IMR-90 (cell line): ENCODE measurements at regions not wholly inside any gene's neighbourhood (a gene's known extent, or its start where the extent isn't known, plus 50 kb on each side); places are given as distances from the start of the nearest gene placed in this dataset.

ENCODE experiments used
- ATAC-seq: fragments of 200-7000 bp; cut with Tn5 transposase; 2 replicates; pipeline ENCODE4 v1.9.1; 2020; ENCODE audit warnings: low read depth, mild to moderate bottlenecking, moderate library complexity
- BruUV-seq: library from RNA; stranded (reverse); fragments of 400-500 nt; replicated peaks from 2 replicates; lab custom pipeline; 2021; lab: Mats Ljungman, UMichigan
- CTCF ChIA-PET: fragments of 300-600 bp; formaldehyde crosslinking; extraction: SDS; loops from one replicate; lab custom pipeline; 2021; ENCODE audit warnings: antibody characterized with exemption; lab: Yijun Ruan, JAX
- POLR2A ChIA-PET: fragments of 300-600 bp; sonication (Branson Sonifier 250); formaldehyde crosslinking; loops from one replicate; lab custom pipeline; 2022; ENCODE audit warnings: antibody characterized with exemption; ENCODE audit not compliant: unreplicated experiment; lab: Charles Lee
- DNase-seq: peaks from one replicate; pipeline ENCODE4 v3.0.0; 2013
- H2AFZ ChIP-seq: replicated peaks from 2 replicates; pipeline ENCODE3; 2013; ENCODE audit warnings: low read length, mild to moderate bottlenecking; ENCODE audit not compliant: poor library complexity
- H2AK5ac ChIP-seq: 2 replicates; pipeline ENCODE4 v1.6.1; 2013; ENCODE audit warnings: low read depth, low read length, inconsistent platforms
- H2AK9ac ChIP-seq: replicated peaks from 2 replicates; pipeline ENCODE3; 2013; ENCODE audit warnings: mild to moderate bottlenecking, low read depth, low read length, moderate library complexity; ENCODE audit not compliant: poor library complexity
- H2BK120ac ChIP-seq: 2 replicates; pipeline ENCODE4 v1.6.1; 2013; ENCODE audit warnings: low read depth, low read length, inconsistent platforms
- H2BK15ac ChIP-seq: 3 replicates; pipeline ENCODE4 v1.6.1; 2013; ENCODE audit warnings: low read depth, low read length, inconsistent platforms
- H2BK20ac ChIP-seq: 2 replicates; pipeline ENCODE4 v1.6.1; 2013; ENCODE audit warnings: low read depth, mild to moderate bottlenecking, inconsistent platforms, low read length, moderate library complexity
- H2BK5ac ChIP-seq: 2 replicates; pipeline ENCODE4 v1.6.1; 2013; ENCODE audit warnings: mild to moderate bottlenecking, low read depth, low read length, inconsistent platforms; ENCODE audit not compliant: poor library complexity, severe bottlenecking
- H3K14ac ChIP-seq: replicated peaks from 2 replicates; pipeline ENCODE4 v1.6.1; 2013; ENCODE audit warnings: low read depth, low read length, inconsistent platforms
- H3K18ac ChIP-seq: 2 replicates; pipeline ENCODE4 v1.6.1; 2013; ENCODE audit warnings: low read depth, low read length, control low read depth
- H3K23ac ChIP-seq: 2 replicates; pipeline ENCODE4 v1.6.1; 2013; ENCODE audit warnings: low read depth, low read length, inconsistent platforms
- H3K27ac ChIP-seq: 2 replicates; pipeline ENCODE4 v1.5.1; 2013; ENCODE audit warnings: mild to moderate bottlenecking, control low read depth, low read length; ENCODE audit not compliant: insufficient read depth
- H3K27me3 ChIP-seq: 2 replicates; pipeline ENCODE4 v1.6.1; 2013; ENCODE audit warnings: low read length; ENCODE audit not compliant: control insufficient read depth, insufficient read depth
- H3K36me3 ChIP-seq: 2 replicates; pipeline ENCODE4 v1.6.1; 2013; ENCODE audit warnings: low read length, mixed read lengths; ENCODE audit not compliant: control insufficient read depth, insufficient read depth
- H3K4ac ChIP-seq: 2 replicates; pipeline ENCODE4 v1.6.1; 2013; ENCODE audit warnings: low read depth, low read length, inconsistent platforms
- H3K4me1 ChIP-seq: 2 replicates; pipeline ENCODE4 v1.6.1; 2013; ENCODE audit warnings: low read length, mixed read lengths; ENCODE audit not compliant: control insufficient read depth, insufficient read depth
- H3K4me2 ChIP-seq: 2 replicates; pipeline ENCODE4 v1.6.1; 2013; ENCODE audit warnings: low read depth, mild to moderate bottlenecking, control low read depth, low read length, moderate library complexity
- H3K4me3 ChIP-seq: 2 replicates; pipeline ENCODE4 v1.5.1; 2013; ENCODE audit warnings: low read depth, mild to moderate bottlenecking, control low read depth, low read length, moderate library complexity; ENCODE audit not compliant: insufficient read depth
- H3K56ac ChIP-seq: 2 replicates; pipeline ENCODE4 v1.6.1; 2013; ENCODE audit warnings: low read length, inconsistent platforms; ENCODE audit not compliant: insufficient read depth; ENCODE audit errors: extremely low read depth
- H3K79me1 ChIP-seq, 2 experiments: 2 replicates each; pipeline ENCODE4 v1.6.1; 2013; ENCODE audit warnings: low read length in 2 of 2, inconsistent platforms in 1 of 2, low read depth in 1 of 2
- H3K9ac ChIP-seq: 2 replicates; pipeline ENCODE4 v1.6.1; 2013; ENCODE audit warnings: low read depth, low read length, control low read depth
- H3K9me1 ChIP-seq: 2 replicates; pipeline ENCODE4 v1.6.1; 2013; ENCODE audit warnings: low read length, inconsistent platforms; ENCODE audit not compliant: insufficient read depth
- H3K9me3 ChIP-seq: 2 replicates; pipeline ENCODE4 v1.6.1; 2013; ENCODE audit warnings: low read length; ENCODE audit not compliant: control insufficient read depth, insufficient read depth
- H4K20me1 ChIP-seq: 2 replicates; pipeline ENCODE4 v1.6.1; 2013; ENCODE audit warnings: low read length, inconsistent platforms; ENCODE audit not compliant: insufficient read depth
- H4K5ac ChIP-seq: 2 replicates; pipeline ENCODE4 v1.6.1; 2013; ENCODE audit warnings: mild to moderate bottlenecking, low read depth, low read length, control low read depth
- H4K8ac ChIP-seq, 2 experiments: 2 replicates each; pipeline ENCODE4 v1.6.1; 2013; ENCODE audit warnings: low read depth in 2 of 2, low read length in 2 of 2, control low read depth in 1 of 2, inconsistent platforms in 1 of 2
- H4K91ac ChIP-seq: 2 replicates; pipeline ENCODE4 v1.6.1; 2013; ENCODE audit warnings: low read depth, low read length, inconsistent platforms; ENCODE audit not compliant: insufficient read depth
- BHLHE40 ChIP-seq: fragments of 150-350 bp; IDR thresholded peaks from 2 replicates; pipeline ENCODE4 v1.6.1; 2016; ENCODE audit warnings: mild to moderate bottlenecking, low read depth, low read length
- CHD1 ChIP-seq: IDR thresholded peaks from 2 replicates; pipeline ENCODE4 v1.6.1; 2012; ENCODE audit warnings: low read depth, low read length, improper control_type of control experiment
- ELK1 ChIP-seq: fragments of 150-350 bp; IDR thresholded peaks from 2 replicates; pipeline ENCODE4 v1.6.1; 2016; ENCODE audit warnings: low read depth, mild to moderate bottlenecking, low read length, moderate library complexity, borderline replicate concordance
- MAFK ChIP-seq: IDR thresholded peaks from 2 replicates; pipeline ENCODE4 v1.6.1; 2012; ENCODE audit warnings: low read depth, low read length, improper control_type of control experiment
- MAZ ChIP-seq: IDR thresholded peaks from 2 replicates; pipeline ENCODE4 v1.6.1; 2012; ENCODE audit warnings: low read depth, mild to moderate bottlenecking, low read length, improper control_type of control experiment, moderate library complexity, borderline replicate concordance
- MXI1 ChIP-seq: IDR thresholded peaks from 2 replicates; pipeline ENCODE4 v1.6.1; 2012; ENCODE audit warnings: low read depth, mild to moderate bottlenecking, low read length, moderate library complexity, borderline replicate concordance
- NFE2L2 ChIP-seq: fragments of 150-350 bp; IDR thresholded peaks from 2 replicates; pipeline ENCODE4 v1.6.1; 2016; ENCODE audit warnings: low read depth, mild to moderate bottlenecking, low read length
- POLR2A ChIP-seq: IDR thresholded peaks from 2 replicates; pipeline ENCODE4 v1.6.1; 2012; ENCODE audit warnings: mild to moderate bottlenecking, low read depth, low read length
- RAD21 ChIP-seq: IDR thresholded peaks from 2 replicates; pipeline ENCODE4 v1.6.1; 2012; ENCODE audit warnings: low read length, improper control_type of control experiment
- RCOR1 ChIP-seq: IDR thresholded peaks from 2 replicates; pipeline ENCODE4 v1.6.1; 2012; ENCODE audit warnings: mild to moderate bottlenecking, low read length, improper control_type of control experiment; ENCODE audit not compliant: insufficient replicate concordance
- RFX5 ChIP-seq: IDR thresholded peaks from 2 replicates; pipeline ENCODE4 v1.8.0; 2012; ENCODE audit warnings: low read depth, mild to moderate bottlenecking, low read length, moderate library complexity
- SMC3 ChIP-seq: fragments of 150-350 bp; IDR thresholded peaks from 2 replicates; pipeline ENCODE4 v1.6.1; 2016; ENCODE audit warnings: low read depth, mild to moderate bottlenecking, antibody characterized with exemption, low read length, moderate library complexity
- USF2 ChIP-seq: fragments of 150-350 bp; IDR thresholded peaks from 2 replicates; pipeline ENCODE4 v1.6.1; 2017; ENCODE audit warnings: mild to moderate bottlenecking, antibody characterized with exemption, low read length, low read depth
- dilution Hi-C: fragments of 300-500 bp; cut with HindIII; formaldehyde crosslinking; loops from one replicate; pipeline ENCODE4 v1.14.3; 2018; ENCODE audit warnings: low sequenced_read_pairs; ENCODE audit not compliant: unreplicated experiment
- in situ Hi-C: fragments of 300-500 bp; cut with MboI; formaldehyde crosslinking; loops from 3 replicates; pipeline ENCODE4 v1.14.3; 2019; ENCODE audit warnings: low sequenced_read_pairs, inconsistent platforms, mixed read lengths
- intact Hi-C: fragments of 100-400 bp; cut with micrococcal nuclease; formaldehyde crosslinking; loops from 2 replicates; pipeline ENCODE4 v1.10.0; 2022
- TF ChIP-seq, protein P1 (sequence below): conservative IDR thresholded peaks from 2 replicates; pipeline ENCODE4 v1.5.1; 2012; ENCODE audit warnings: mild to moderate bottlenecking, low read depth, low read length, improper control_type of control experiment

- no peak overlapping the region for H3K56ac ChIP-seq
- ChIA-PET POLR2A (no interaction called here), CTCF (no interaction called here)
- no peaks in the 10 kb centered on the region for H3K4me1 ChIP-seq
- dilution Hi-C loops (no loop called here), in situ Hi-C loops (no loop called here), intact Hi-C loops (no loop called here)
- H2BK15ac ChIP-seq = no peak overlapping the region
- no peak overlapping the region for H3K23ac ChIP-seq
- H3K14ac ChIP-seq = no peak overlapping the region
- H3K4me2 ChIP-seq = no peak overlapping the region
- no peak for TF ChIP-seq POLR2A
- no peak for TF ChIP-seq BHLHE40
- no peak for TF ChIP-seq USF2
- TF ChIP-seq RFX5 = no peak
- TF ChIP-seq CHD1 = no peak
- TF ChIP-seq, protein P1, sequence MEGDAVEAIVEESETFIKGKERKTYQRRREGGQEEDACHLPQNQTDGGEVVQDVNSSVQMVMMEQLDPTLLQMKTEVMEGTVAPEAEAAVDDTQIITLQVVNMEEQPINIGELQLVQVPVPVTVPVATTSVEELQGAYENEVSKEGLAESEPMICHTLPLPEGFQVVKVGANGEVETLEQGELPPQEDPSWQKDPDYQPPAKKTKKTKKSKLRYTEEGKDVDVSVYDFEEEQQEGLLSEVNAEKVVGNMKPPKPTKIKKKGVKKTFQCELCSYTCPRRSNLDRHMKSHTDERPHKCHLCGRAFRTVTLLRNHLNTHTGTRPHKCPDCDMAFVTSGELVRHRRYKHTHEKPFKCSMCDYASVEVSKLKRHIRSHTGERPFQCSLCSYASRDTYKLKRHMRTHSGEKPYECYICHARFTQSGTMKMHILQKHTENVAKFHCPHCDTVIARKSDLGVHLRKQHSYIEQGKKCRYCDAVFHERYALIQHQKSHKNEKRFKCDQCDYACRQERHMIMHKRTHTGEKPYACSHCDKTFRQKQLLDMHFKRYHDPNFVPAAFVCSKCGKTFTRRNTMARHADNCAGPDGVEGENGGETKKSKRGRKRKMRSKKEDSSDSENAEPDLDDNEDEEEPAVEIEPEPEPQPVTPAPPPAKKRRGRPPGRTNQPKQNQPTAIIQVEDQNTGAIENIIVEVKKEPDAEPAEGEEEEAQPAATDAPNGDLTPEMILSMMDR = no peak
- no peak for TF ChIP-seq MXI1
- no peak for TF ChIP-seq ELK1
- no peak for TF ChIP-seq SMC3
- no peak for TF ChIP-seq RAD21
- no peak for TF ChIP-seq RCOR1
- TF ChIP-seq MAFK = no peak
- no peak for TF ChIP-seq NFE2L2
- no peak for TF ChIP-seq MAZ
- no peak overlapping the region for H3K9ac ChIP-seq
- no peak for ATAC-seq
- H4K20me1 ChIP-seq = no peaks in the 10 kb centered on the region
- H3K4ac ChIP-seq = no peak overlapping the region
- no peak overlapping the region for H2AK5ac ChIP-seq
- no peak overlapping the region for H4K8ac ChIP-seq
- no peaks in the 10 kb centered on the region for H3K79me1 ChIP-seq
- H2AFZ ChIP-seq = no peak overlapping the region
- no peak overlapping the region for H2BK5ac ChIP-seq
- H3K27ac ChIP-seq = no peak overlapping the region
- no peak overlapping the region for H2BK20ac ChIP-seq
- no peaks in the 10 kb centered on the region for H3K9me1 ChIP-seq
- peaks cover 3% of the 10 kb centered on the region; the same call in 1 of the 2 replicates for H3K9me3 ChIP-seq
- no peaks in the 10 kb centered on the region for H3K27me3 ChIP-seq
- H2AK9ac ChIP-seq = no peak overlapping the region
- no peak for DNase-seq
- no TSS peak for BruUV-seq
- H4K91ac ChIP-seq = no peak overlapping the region
- no peak overlapping the region for H4K5ac ChIP-seq
- H3K36me3 ChIP-seq = no peaks in the 10 kb centered on the region
- H3K4me3 ChIP-seq = no peak overlapping the region
- no peak overlapping the region for H2BK120ac ChIP-seq
- H3K18ac ChIP-seq = no peak overlapping the region
These were observed 829.0 kb upstream of the API5 start for GRCh38 chr11:42482822-42483221.
